ENCODE measurements at regions not wholly inside any gene's neighbourhood (a gene's known extent, or its start where the extent isn't known, plus 50 kb on each side); places are given as distances from the start of the nearest gene placed in this dataset.

DNA sequence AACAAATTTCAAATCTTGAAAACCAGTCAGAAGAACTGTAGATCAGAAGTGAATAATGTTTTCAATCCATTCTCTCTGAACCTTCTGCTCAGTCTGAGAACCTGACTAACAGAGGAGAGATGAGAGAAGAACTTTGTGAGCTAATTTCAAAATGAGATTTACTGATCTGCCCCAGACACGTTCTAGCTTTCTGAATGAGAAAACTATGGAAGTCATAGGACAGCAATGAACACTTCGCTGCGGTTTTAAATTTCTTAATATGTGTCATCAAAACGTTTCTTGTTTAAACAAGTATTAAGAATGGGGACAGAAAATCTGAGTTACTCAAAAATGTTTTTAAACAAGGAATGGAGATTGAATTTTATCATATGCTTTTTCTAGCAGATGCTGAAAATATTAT is 66.6 kb upstream of the FAR2 start:
- no peak for TF ChIP-seq POLR2A (IDR thresholded peaks at IDR 0.05; ENCODE audit: low read length)
- no peak for TF ChIP-seq GATA1 (IDR thresholded peaks at IDR 0.05; ENCODE audit: low read depth, low read length)

All from erythroblast (primary cell).